NCI-H1417 treated with DMSO at 0.1 percent for 48 hours (cell line): ENCODE measurements at regions not wholly inside any gene's neighbourhood (a gene's known extent, or its start where the extent isn't known, plus 50 kb on each side); places are given as distances from the start of the nearest gene placed in this dataset.

Experiments used
- DNase-seq: peaks from one replicate; lab custom pipeline; 2025; lab: John Stamatoyannopoulos, UW

GRCh38 chr10:78716043-78716660, 352.6 kb upstream of the ZMIZ1 start:
- DNase-seq, result no peak

GRCh38 chr10:78717200-78717599, 351.6 kb upstream of the ZMIZ1 start:
- DNase-seq, result no peak

GRCh38 chr10:78718032-78718572, 350.7 kb upstream of the ZMIZ1 start:
- DNase-seq, result no peak

- DNase-seq, result no peak
Measured at GRCh38 chr10:78719276-78719675, 349.5 kb upstream of the ZMIZ1 start.

GRCh38 chr10:78720091-78720490, 348.7 kb upstream of the ZMIZ1 start:
- no peak for DNase-seq

- DNase-seq, result no peak
Measured at GRCh38 chr10:78721231-78721630, 347.5 kb upstream of the ZMIZ1 start.

- no peak for DNase-seq
Measured at GRCh38 chr10:78724846-78725245, 343.9 kb upstream of the ZMIZ1 start.

GRCh38 chr10:78726171-78726570, 342.6 kb upstream of the ZMIZ1 start:
- DNase-seq, result no peak

GRCh38 chr10:78727251-78727650, 341.5 kb upstream of the ZMIZ1 start:
- no peak for DNase-seq

GRCh38 chr10:78727728-78728127, 341.0 kb upstream of the ZMIZ1 start:
- DNase-seq, result no peak

GRCh38 chr10:78728176-78728575, 340.6 kb upstream of the ZMIZ1 start:
- DNase-seq, result no peak

GRCh38 chr10:78729366-78729765, 339.4 kb upstream of the ZMIZ1 start:
- no peak for DNase-seq

- DNase-seq, result no peak
Measured at GRCh38 chr10:78729800-78730199, 339.0 kb upstream of the ZMIZ1 start.

GRCh38 chr10:78730754-78731153, 338.0 kb upstream of the ZMIZ1 start:
- no peak for DNase-seq

GRCh38 chr10:78731675-78732074, 337.1 kb upstream of the ZMIZ1 start:
- no peak for DNase-seq

GRCh38 chr10:78732381-78732780, 336.4 kb upstream of the ZMIZ1 start:
- DNase-seq, result no peak

GRCh38 chr10:78736926-78737630, 331.7 kb upstream of the ZMIZ1 start:
- DNase-seq, result no peak

- DNase-seq, result no peak
Measured at GRCh38 chr10:78737883-78738856, 330.6 kb upstream of the ZMIZ1 start.

- DNase-seq, result no peak
Measured at GRCh38 chr10:78738861-78739260, 329.9 kb upstream of the ZMIZ1 start.

- no peak for DNase-seq
Measured at GRCh38 chr10:78739444-78740053, 329.2 kb upstream of the ZMIZ1 start.

- DNase-seq, result no peak
Measured at GRCh38 chr10:78740976-78741915, 327.5 kb upstream of the ZMIZ1 start.
